Type B pancreatic cell (in vitro differentiated cells): ENCODE measurements at regions not wholly inside any gene's neighbourhood (a gene's known extent, or its start where the extent isn't known, plus 50 kb on each side); places are given as distances from the start of the nearest gene placed in this dataset.

Experiments used
- DNase-seq: peaks from one replicate; pipeline ENCODE4 v3.0.0; 2021; ENCODE audit warnings: mixed read lengths; ENCODE audit not compliant: unreplicated experiment; ENCODE audit errors: extremely low spot score
- H3K27ac Mint-ChIP-seq: 2 replicates; pipeline ENCODE4 v1.8.0; 2021; ENCODE audit warnings: mild to moderate bottlenecking, mixed read lengths
- H3K27me3 Mint-ChIP-seq: 2 replicates; pipeline ENCODE4 v1.8.0; 2021; ENCODE audit warnings: mixed read lengths
- H3K36me3 Mint-ChIP-seq: 2 replicates; pipeline ENCODE4 v1.8.0; 2021; ENCODE audit warnings: mixed read lengths
- H3K4me1 Mint-ChIP-seq: one replicate; pipeline ENCODE4 v1.8.0; 2021; ENCODE audit warnings: mixed read lengths; ENCODE audit not compliant: unreplicated experiment
- H3K4me3 Mint-ChIP-seq: 2 replicates; pipeline ENCODE4 v1.8.0; 2021; ENCODE audit warnings: mild to moderate bottlenecking, mixed read lengths
- H3K9me3 Mint-ChIP-seq: 2 replicates; pipeline ENCODE4 v1.8.0; 2021; ENCODE audit warnings: mixed read lengths
- CTCF ChIP-seq: fragments of 200-600 bp; sonication (generic); conservative IDR thresholded peaks from 2 replicates; pipeline ENCODE4 v1.5.0; 2021; ENCODE audit warnings: antibody characterized with exemption, mild to moderate bottlenecking

GRCh38 chr18:75524841-75525240 is 97.3 kb upstream of the SMIM21 start:
- peaks cover 12% of the 10 kb centered on the region for H3K27me3 Mint-ChIP-seq
- peaks cover 4% of the 10 kb centered on the region for H3K4me1 Mint-ChIP-seq
- no peak overlapping the region for H3K4me3 Mint-ChIP-seq
- H3K27ac Mint-ChIP-seq = no peak overlapping the region
- H3K36me3 Mint-ChIP-seq = no peaks in the 10 kb centered on the region
- TF ChIP-seq CTCF = no peak
- no peaks in the 10 kb centered on the region for H3K9me3 Mint-ChIP-seq
- DNase-seq = no peak

GRCh38 chr18:75524181-75524580 is 96.7 kb upstream of the SMIM21 start:
- Mint-ChIP-seq H3K36me3 (no peaks in the 10 kb centered on the region), H3K4me3 (no peak overlapping the region), H3K9me3 (no peaks in the 10 kb centered on the region), H3K4me1 (peaks cover 4% of the 10 kb centered on the region), H3K27me3 (peaks cover 12% of the 10 kb centered on the region), H3K27ac (no peak overlapping the region)
- no peak for TF ChIP-seq CTCF
- no peak for DNase-seq

GRCh38 chr18:75521816-75522215 is 94.3 kb upstream of the SMIM21 start:
- no peaks in the 10 kb centered on the region for H3K27me3 Mint-ChIP-seq

GRCh38 chr18:75518007-75518406 is 90.5 kb upstream of the SMIM21 start:
- H3K9me3 Mint-ChIP-seq = peaks cover 6% of the 10 kb centered on the region
- peaks cover 4% of the 10 kb centered on the region for H3K4me1 Mint-ChIP-seq
- H3K4me3 Mint-ChIP-seq = no peak overlapping the region
- no peaks in the 10 kb centered on the region for H3K27me3 Mint-ChIP-seq
- H3K36me3 Mint-ChIP-seq = no peaks in the 10 kb centered on the region
- H3K27ac Mint-ChIP-seq = no peak overlapping the region
- DNase-seq = no peak
- TF ChIP-seq CTCF = no peak

More at GRCh38 chr18:75521816-75522215, 94.3 kb upstream of the SMIM21 start:
- Mint-ChIP-seq H3K36me3 (no peaks in the 10 kb centered on the region), H3K4me3 (no peak overlapping the region), H3K4me1 (peaks cover 4% of the 10 kb centered on the region), H3K9me3 (no peaks in the 10 kb centered on the region), H3K27ac (no peak overlapping the region)
- DNase-seq = no peak
- no peak for TF ChIP-seq CTCF

GRCh38 chr18:75517286-75517685 is 89.8 kb upstream of the SMIM21 start:
- Mint-ChIP-seq H3K4me1 (peaks cover 4% of the 10 kb centered on the region), H3K4me3 (no peak overlapping the region), H3K9me3 (peaks cover 10% of the 10 kb centered on the region), H3K27ac (no peak overlapping the region), H3K36me3 (peaks cover under 1% of the 10 kb centered on the region), H3K27me3 (no peaks in the 10 kb centered on the region)
- no peak for TF ChIP-seq CTCF
- no peak for DNase-seq

- Mint-ChIP-seq H3K9me3 (peaks cover 7% of the 10 kb centered on the region), H3K36me3 (peaks cover 4% of the 10 kb centered on the region), H3K27me3 (no peaks in the 10 kb centered on the region), H3K4me1 (peaks cover 8% of the 10 kb centered on the region), H3K4me3 (no peak overlapping the region), H3K27ac (no peak overlapping the region)
- no peak for DNase-seq
- TF ChIP-seq CTCF = no peak
Observed at GRCh38 chr18:75507636-75508035, 80.1 kb upstream of the SMIM21 start.
